ENCODE measurements at regions not wholly inside any gene's neighbourhood (a gene's known extent, or its start where the extent isn't known, plus 50 kb on each side); places are given as distances from the start of the nearest gene placed in this dataset.

- TF ChIP-seq POLR2A (IDR thresholded peaks at IDR 0.05): no peak
- TF ChIP-seq, protein P1, sequence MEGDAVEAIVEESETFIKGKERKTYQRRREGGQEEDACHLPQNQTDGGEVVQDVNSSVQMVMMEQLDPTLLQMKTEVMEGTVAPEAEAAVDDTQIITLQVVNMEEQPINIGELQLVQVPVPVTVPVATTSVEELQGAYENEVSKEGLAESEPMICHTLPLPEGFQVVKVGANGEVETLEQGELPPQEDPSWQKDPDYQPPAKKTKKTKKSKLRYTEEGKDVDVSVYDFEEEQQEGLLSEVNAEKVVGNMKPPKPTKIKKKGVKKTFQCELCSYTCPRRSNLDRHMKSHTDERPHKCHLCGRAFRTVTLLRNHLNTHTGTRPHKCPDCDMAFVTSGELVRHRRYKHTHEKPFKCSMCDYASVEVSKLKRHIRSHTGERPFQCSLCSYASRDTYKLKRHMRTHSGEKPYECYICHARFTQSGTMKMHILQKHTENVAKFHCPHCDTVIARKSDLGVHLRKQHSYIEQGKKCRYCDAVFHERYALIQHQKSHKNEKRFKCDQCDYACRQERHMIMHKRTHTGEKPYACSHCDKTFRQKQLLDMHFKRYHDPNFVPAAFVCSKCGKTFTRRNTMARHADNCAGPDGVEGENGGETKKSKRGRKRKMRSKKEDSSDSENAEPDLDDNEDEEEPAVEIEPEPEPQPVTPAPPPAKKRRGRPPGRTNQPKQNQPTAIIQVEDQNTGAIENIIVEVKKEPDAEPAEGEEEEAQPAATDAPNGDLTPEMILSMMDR (IDR thresholded peaks at IDR 0.05): no peak
Measured at GRCh38 chr14:55744321-55744720, 164.3 kb downstream of the KTN1 start.

Data from thyroid gland (tissue), 4 donors.